Amniotic stem cell (primary cell): ENCODE measurements at regions not wholly inside any gene's neighbourhood (a gene's known extent, or its start where the extent isn't known, plus 50 kb on each side); places are given as distances from the start of the nearest gene placed in this dataset.

Experiments
- DNase-seq: peaks from one replicate; lab custom pipeline; 2025; lab: John Stamatoyannopoulos, UW

DNA sequence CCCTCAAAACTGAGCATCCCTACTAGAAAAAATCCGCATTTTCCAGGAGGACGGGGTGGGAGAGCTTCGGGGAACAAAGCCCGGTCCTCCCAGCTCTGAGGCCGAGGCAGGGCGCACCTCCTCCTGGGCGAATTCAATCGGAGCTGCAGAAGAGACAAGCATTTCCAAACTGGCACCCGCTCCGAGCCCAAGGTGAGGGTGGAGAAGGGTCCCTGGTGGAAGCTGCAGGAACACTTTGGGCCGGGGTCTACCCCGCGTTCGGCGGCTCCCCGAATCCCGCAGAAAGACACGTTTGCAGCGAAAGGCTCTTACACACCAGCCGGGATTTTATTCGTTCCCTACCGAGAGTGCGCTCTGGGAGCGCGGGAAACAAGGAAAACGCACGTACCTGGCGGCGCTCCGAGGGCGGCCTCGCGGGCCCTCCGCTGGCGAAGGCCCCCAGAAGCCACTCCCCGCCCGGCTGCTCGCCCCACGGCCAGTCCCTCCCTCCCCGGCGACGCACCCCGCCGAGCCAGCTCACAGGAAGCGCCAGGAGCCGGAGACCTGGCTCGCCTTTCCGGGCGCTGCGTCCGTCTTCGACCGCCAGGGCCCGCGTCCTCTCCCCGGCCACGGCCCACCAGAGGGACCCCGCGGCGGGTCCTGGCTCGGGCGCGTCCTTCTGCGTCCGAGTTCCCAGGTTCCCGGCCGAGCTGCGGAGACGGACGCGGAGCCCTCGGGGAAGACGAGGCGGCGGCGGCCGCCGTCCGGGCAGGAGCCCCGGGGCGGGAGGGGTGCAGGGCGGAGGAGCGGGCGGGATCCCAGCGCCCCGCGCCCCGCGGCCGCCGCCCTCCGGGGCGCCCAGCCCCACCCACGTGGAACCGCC lies 49.8 kb upstream of the BAHCC1 start:
- DNase-seq, result peak; percentile 77
